B cell (primary cell): ENCODE measurements at regions not wholly inside any gene's neighbourhood (a gene's known extent, or its start where the extent isn't known, plus 50 kb on each side); places are given as distances from the start of the nearest gene placed in this dataset.

Experiments
- ATAC-seq: fragments of 200-7000 bp; cut with Tn5 transposase; one replicate; pipeline ENCODE4 v1.10.0; 2021; ENCODE audit warnings: low read depth, mild to moderate bottlenecking, moderate number of reproducible peaks, moderate library complexity
- CTCF ChIA-PET: fragments of 350-600 bp; sonication (Branson Sonifier 250); formaldehyde crosslinking; loops from one replicate; lab custom pipeline; 2021; ENCODE audit warnings: antibody characterized with exemption, inconsistent platforms; lab: Charles Lee
- POLR2A ChIA-PET: fragments of 350-600 bp; sonication (Branson Sonifier 250); formaldehyde crosslinking; loops from one replicate; lab custom pipeline; 2021; ENCODE audit warnings: antibody characterized with exemption; lab: Charles Lee
- DNase-seq: peaks from one replicate; pipeline ENCODE4 v3.0.0; 2013
- H2AFZ ChIP-seq: 2 replicates; pipeline ENCODE4 v1.6.1; 2012; ENCODE audit warnings: mild to moderate bottlenecking, low read depth, low read length; ENCODE audit not compliant: insufficient read depth, poor library complexity, severe bottlenecking
- H3K27ac ChIP-seq, 2 donors: 1 replicate in 1 of 2; 2 replicates in 1 of 2; pipeline ENCODE4 v1.5.1; 2012 to 2013; ENCODE audit warnings: low read length in 2 of 2, mild to moderate bottlenecking in 2 of 2, moderate library complexity in 1 of 2
- H3K27me3 ChIP-seq, 4 experiments: fragments of 200-600 bp in 1 of 4; sonication (generic) in 1 of 4; replicated peaks in 1 of 4; 1 replicate in 2 of 4; 2 replicates in 2 of 4; pipeline versions ENCODE4 v1.6.1 to v1.7.0; 2013 to 2016; ENCODE audit warnings: low read length in 3 of 4, mild to moderate bottlenecking in 2 of 4, mixed read lengths in 1 of 4, moderate library complexity in 1 of 4; ENCODE audit not compliant: insufficient read depth in 4 of 4, control insufficient read depth in 3 of 4; ENCODE audit errors: control extremely low read depth in 1 of 4
- H3K36me3 ChIP-seq, 2 experiments: replicated peaks in 1 of 2; 1 replicate in 1 of 2; 2 replicates in 1 of 2; pipeline versions ENCODE4 v1.6.1 to v1.7.1; 2013; ENCODE audit warnings: low read length in 1 of 2; ENCODE audit not compliant: insufficient read depth in 2 of 2, control insufficient read depth in 1 of 2; ENCODE audit errors: control extremely low read depth in 1 of 2, extremely low read depth in 1 of 2
- H3K4me1 ChIP-seq, 2 donors: fragments of 200-600 bp in 1 of 2; sonication (generic) in 1 of 2; 1 replicate in 1 of 2; 2 replicates in 1 of 2; pipeline versions ENCODE4 v1.5.1 to v1.6.1; 2013 to 2017; ENCODE audit warnings: low read length in 2 of 2; ENCODE audit not compliant: control insufficient read depth in 2 of 2, insufficient read depth in 2 of 2
- H3K4me2 ChIP-seq: replicated peaks from 2 replicates; pipeline ENCODE3; 2012; ENCODE audit warnings: mild to moderate bottlenecking, low read depth, low read length; ENCODE audit not compliant: poor library complexity, severe bottlenecking
- H3K4me3 ChIP-seq, 5 experiments: fragments of 200-600 bp in 1 of 5; sonication (generic) in 1 of 5; 1 replicate in 3 of 5; 2 replicates in 2 of 5; pipeline versions ENCODE4 v1.5.1 to v1.7.0; 2011 to 2016; ENCODE audit warnings: low read length in 4 of 5, mild to moderate bottlenecking in 4 of 5, low read depth in 2 of 5, control low read depth in 1 of 5, moderate library complexity in 1 of 5; ENCODE audit not compliant: insufficient read depth in 1 of 5; ENCODE audit errors: control extremely low read depth in 1 of 5, extremely low read depth in 1 of 5
- H3K79me2 ChIP-seq: fragments of 200-600 bp; sonication (generic); one replicate; pipeline ENCODE4 v1.6.0; 2016; ENCODE audit warnings: low read length; ENCODE audit not compliant: control insufficient read depth, insufficient read depth
- H3K9ac ChIP-seq: fragments of 200-600 bp; sonication (generic); 2 replicates; pipeline ENCODE4 v1.6.1; 2017; ENCODE audit warnings: mild to moderate bottlenecking, low read length, moderate library complexity
- H3K9me3 ChIP-seq, 3 donors: one replicate each; pipeline versions ENCODE4 v1.6.1 to v1.7.1; 2013; ENCODE audit warnings: low read length in 2 of 3; ENCODE audit not compliant: control insufficient read depth in 2 of 3, insufficient read depth in 1 of 3; ENCODE audit errors: control extremely low read depth in 1 of 3
- H4K20me1 ChIP-seq: 2 replicates; pipeline ENCODE4 v1.6.0; 2012; ENCODE audit warnings: mild to moderate bottlenecking, low read length; ENCODE audit not compliant: insufficient read depth, control insufficient read depth, poor library complexity, severe bottlenecking
- H3K27ac Mint-ChIP-seq: one replicate; pipeline ENCODE4 v1.8.0; 2021; ENCODE audit warnings: mixed read lengths
- H3K27me3 Mint-ChIP-seq: one replicate; pipeline ENCODE4 v1.8.0; 2021; ENCODE audit warnings: mixed read lengths
- H3K4me1 Mint-ChIP-seq: one replicate; pipeline ENCODE4 v1.8.0; 2021; ENCODE audit warnings: mixed read lengths
- H3K4me3 Mint-ChIP-seq: one replicate; pipeline ENCODE4 v1.8.0; 2021; ENCODE audit warnings: mixed read lengths
- H3K9me3 Mint-ChIP-seq: one replicate; pipeline ENCODE4 v1.8.0; 2022; ENCODE audit warnings: mixed read lengths; ENCODE audit not compliant: insufficient read depth
- EZH2 ChIP-seq: IDR thresholded peaks from 2 replicates; pipeline ENCODE4 v1.6.1; 2012; ENCODE audit warnings: borderline replicate concordance, low read depth, mild to moderate bottlenecking, moderate library complexity, low read length; ENCODE audit not compliant: insufficient read depth, poor library complexity, severe bottlenecking
- WGBS: methylation state at CpG from one replicate; pipeline ENCODE4 v1.1.5; 2013; ENCODE audit warnings: missing lambda C conversion rate; ENCODE audit not compliant: insufficient coverage; 5-methylcytosine and 5-hydroxymethylcytosine counted together
- intact Hi-C: fragments of 100-400 bp; cut with micrococcal nuclease; formaldehyde crosslinking; loops from one replicate; pipeline ENCODE4 v1.10.0; 2022
- TF ChIP-seq, protein P1 (sequence below): fragments of 200-600 bp; IDR thresholded peaks from one replicate; pipeline ENCODE4 v1.8.0; 2022; ENCODE audit warnings: antibody characterized with exemption, mild to moderate bottlenecking

DNA sequence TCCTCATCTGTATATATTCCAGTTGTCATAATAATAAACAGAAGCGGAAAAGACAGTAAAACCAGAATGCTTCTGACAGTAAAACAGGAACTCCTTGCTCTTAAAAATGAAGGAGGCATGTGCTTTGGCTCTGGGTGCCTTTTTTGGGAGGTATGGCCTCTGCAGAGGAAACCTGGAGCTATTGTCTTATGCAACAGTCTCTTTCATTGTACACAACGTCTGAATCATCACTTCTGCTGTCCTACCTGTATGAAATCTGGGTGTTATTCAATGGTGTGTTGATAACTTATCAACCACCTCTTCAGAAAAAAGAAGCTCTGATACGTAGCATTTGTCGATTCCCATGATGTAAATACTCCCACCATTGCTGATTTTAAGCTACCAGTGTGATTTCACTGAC is 64.8 kb downstream of the CDCA7 start:
- Histone ChIP-seq H3K36me3 (no peaks in the 10 kb centered on the region), H3K27ac (no peak overlapping the region), H3K79me2 (no peaks in the 10 kb centered on the region), H3K9ac (no peak overlapping the region), H3K9me3 (no peaks in the 10 kb centered on the region), H3K4me1 (no peaks in the 10 kb centered on the region), H2AFZ (no peak overlapping the region), H4K20me1 (no peaks in the 10 kb centered on the region), H3K4me2 (no peak overlapping the region), H3K4me3 (no peak overlapping the region), H3K27me3 (peaks cover 0 to 11% (median 0%) of the 10 kb centered on the region in 4 experiments)
- H3K27ac Mint-ChIP-seq: no peak overlapping the region
- H3K4me1 Mint-ChIP-seq: no peaks in the 10 kb centered on the region
- H3K4me3 Mint-ChIP-seq: no peak overlapping the region
- POLR2A ChIA-PET: no interaction called here
- intact Hi-C loops: no loop called here
- H3K27me3 Mint-ChIP-seq: peaks cover 41% of the 10 kb centered on the region
- WGBS: no CpG with 5 or more reads among the region's 4 CpGs
- DNase-seq (no peak), ATAC-seq (no peak)
- no peak for TF ChIP-seq EZH2
- TF ChIP-seq, protein P1, sequence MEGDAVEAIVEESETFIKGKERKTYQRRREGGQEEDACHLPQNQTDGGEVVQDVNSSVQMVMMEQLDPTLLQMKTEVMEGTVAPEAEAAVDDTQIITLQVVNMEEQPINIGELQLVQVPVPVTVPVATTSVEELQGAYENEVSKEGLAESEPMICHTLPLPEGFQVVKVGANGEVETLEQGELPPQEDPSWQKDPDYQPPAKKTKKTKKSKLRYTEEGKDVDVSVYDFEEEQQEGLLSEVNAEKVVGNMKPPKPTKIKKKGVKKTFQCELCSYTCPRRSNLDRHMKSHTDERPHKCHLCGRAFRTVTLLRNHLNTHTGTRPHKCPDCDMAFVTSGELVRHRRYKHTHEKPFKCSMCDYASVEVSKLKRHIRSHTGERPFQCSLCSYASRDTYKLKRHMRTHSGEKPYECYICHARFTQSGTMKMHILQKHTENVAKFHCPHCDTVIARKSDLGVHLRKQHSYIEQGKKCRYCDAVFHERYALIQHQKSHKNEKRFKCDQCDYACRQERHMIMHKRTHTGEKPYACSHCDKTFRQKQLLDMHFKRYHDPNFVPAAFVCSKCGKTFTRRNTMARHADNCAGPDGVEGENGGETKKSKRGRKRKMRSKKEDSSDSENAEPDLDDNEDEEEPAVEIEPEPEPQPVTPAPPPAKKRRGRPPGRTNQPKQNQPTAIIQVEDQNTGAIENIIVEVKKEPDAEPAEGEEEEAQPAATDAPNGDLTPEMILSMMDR: no peak
- CTCF ChIA-PET: no interaction called here
- no peaks in the 10 kb centered on the region for H3K9me3 Mint-ChIP-seq

DNA sequence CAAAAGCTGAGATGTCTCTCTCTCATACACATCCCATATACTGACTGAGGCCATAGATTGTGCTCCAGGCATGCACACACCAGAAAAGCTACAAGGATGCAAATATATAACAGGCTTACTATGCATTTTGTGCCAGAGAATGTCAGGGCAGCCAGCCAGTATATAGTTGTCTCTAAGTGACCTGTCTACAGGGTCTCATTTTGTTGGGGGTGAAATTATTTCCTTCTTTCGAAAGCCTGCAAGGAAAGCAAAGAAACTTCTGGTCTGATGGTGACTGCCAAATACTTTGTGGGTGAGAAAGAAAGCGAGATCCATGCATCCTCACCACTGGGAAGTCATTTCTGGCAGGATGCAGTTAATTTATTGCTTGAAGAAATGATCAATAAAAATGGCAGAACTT is 70.2 kb downstream of the CDCA7 start:
- POLR2A ChIA-PET: no interaction called here
- no peaks in the 10 kb centered on the region for H4K20me1 ChIP-seq
- Mint-ChIP-seq H3K9me3 (no peaks in the 10 kb centered on the region), H3K4me1 (no peaks in the 10 kb centered on the region), H3K27me3 (peaks cover 38% of the 10 kb centered on the region), H3K4me3 (no peak overlapping the region), H3K27ac (no peak overlapping the region)
- H3K4me3 ChIP-seq: no peak overlapping the region
- CTCF ChIA-PET: no interaction called here
- no peak overlapping the region for H2AFZ ChIP-seq
- TF ChIP-seq, protein P1: no peak
- no peak for TF ChIP-seq EZH2
- no peak overlapping the region for H3K27ac ChIP-seq
- H3K9ac ChIP-seq: no peak overlapping the region
- H3K4me2 ChIP-seq: no peak overlapping the region
- WGBS: 90% methylated on average over 2 of the region's 2 CpGs
- H3K9me3 ChIP-seq: no peaks in the 10 kb centered on the region
- ATAC-seq (no peak), DNase-seq (no peak)
- no peaks in the 10 kb centered on the region for H3K36me3 ChIP-seq
- H3K4me1 ChIP-seq: no peaks in the 10 kb centered on the region
- intact Hi-C loops: no loop called here
- peaks cover 0 to 15% (median 2%) of the 10 kb centered on the region in 4 experiments for H3K27me3 ChIP-seq
- H3K79me2 ChIP-seq: no peaks in the 10 kb centered on the region
